Activated CD4-positive, alpha-beta T cell treated with anti-CD3 and anti-CD28 coated beads for 48 hours (primary cell): ENCODE measurements at regions not wholly inside any gene's neighbourhood (a gene's known extent, or its start where the extent isn't known, plus 50 kb on each side); places are given as distances from the start of the nearest gene placed in this dataset.

Source experiments
- DNase-seq: peaks from one replicate; pipeline ENCODE4 v3.0.0-alpha.2; 2020

DNA sequence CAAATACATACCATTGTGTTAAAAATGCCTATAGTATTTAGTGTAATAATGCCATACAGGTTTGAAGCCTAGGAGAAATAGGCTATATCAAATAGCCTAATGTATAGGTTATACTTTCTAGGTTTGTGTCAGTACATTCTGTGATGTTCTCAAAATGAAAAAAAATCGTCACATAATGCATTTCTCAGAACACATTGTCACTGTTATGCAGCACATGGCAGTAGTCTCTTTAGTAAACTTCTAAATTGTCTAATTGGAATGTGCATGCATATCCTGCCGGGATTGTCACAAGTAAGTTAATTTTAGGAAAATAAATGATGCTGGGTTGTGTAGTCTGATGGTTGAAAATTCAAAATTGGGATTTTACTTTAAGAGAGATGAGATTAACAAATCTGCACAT, 920.1 kb upstream of the CNTN5 start:
- no peak for DNase-seq

GRCh38 chr11:98101329-98101728, 919.4 kb upstream of the CNTN5 start:
- DNase-seq = no peak

DNA sequence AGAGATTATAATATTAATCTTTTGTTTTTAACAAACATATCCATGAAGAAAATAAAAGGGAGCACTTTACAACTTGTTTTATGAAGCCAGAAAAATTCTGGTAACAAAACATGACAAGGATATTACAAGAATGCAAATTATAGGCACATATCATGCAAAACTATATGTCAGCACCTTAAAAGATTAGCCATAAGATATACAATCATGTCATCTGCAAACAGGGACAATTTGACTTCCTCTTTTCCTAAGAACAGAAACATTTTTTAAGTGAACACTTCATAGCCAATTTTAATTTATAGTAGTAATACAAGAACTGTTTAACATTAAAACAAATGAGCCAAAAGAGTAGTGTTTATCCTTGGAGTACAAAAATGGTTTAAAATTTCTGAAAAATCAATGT, 916.5 kb upstream of the CNTN5 start:
- DNase-seq = no peak

- DNase-seq = no peak
Measured at GRCh38 chr11:98107736-98108135, 913.0 kb upstream of the CNTN5 start.

DNA sequence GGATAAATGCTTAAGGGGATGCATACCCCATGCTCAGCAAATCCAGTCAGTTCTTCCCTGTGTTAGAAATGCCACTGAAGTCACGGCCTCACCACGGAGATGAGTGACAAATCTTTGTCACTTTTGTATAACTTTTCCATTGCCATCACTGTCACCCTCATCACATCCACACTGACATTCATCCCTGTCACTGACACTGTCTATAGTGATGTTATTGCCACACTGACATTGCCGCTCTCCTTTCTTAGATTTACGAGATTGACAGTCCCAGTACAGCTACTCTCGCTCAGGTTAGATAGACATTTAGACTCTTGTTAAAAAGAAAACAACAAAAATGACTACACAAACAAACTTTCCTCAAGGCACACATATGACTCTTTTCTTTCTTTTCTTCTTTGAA, 910.7 kb upstream of the CNTN5 start:
- DNase-seq = no peak

DNA sequence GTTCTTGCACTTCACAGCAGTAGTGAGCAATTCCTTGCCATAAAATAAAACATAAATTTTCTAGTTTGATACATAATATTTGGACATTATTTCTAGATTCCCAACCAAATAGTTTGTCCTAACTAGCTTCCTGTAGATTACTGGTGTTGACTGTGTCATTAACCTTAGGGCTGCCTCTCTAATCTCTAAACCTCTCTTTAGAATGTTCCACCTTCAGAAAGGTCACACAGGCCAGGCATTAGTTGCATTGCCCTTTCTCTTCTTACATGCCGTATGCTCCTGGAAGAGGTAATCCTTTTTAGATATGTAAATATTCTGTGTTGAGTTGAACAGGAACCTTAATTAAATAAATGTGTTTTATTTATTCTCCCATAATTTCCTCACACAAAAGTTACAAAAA, 904.9 kb upstream of the CNTN5 start:
- DNase-seq = no peak

DNA sequence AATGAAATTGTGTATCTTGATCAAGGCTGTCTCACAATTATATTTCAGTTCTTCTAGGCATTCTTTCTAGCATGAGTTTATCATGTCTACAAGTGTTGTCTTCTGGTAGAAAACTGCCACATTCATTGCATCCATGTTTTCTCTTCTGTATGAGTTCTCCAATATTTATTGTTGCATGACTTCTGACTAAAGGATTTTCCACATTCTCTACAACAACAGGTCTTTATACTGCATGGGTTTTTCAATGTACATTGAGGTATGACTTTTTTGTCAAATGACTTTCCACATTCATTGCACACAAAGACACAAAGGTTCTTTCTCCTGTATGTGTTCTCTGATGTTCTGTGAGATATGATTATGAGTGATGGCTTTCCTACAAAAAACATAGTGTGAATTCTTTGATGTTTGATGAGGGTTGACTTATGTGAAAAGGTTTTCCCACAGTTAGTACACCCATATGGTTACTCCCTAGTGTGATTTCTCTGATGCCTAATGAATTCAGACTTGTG, 890.6 kb upstream of the CNTN5 start:
- no peak for DNase-seq

GRCh38 chr11:98136357-98136756, 884.4 kb upstream of the CNTN5 start:
- no peak for DNase-seq

DNA sequence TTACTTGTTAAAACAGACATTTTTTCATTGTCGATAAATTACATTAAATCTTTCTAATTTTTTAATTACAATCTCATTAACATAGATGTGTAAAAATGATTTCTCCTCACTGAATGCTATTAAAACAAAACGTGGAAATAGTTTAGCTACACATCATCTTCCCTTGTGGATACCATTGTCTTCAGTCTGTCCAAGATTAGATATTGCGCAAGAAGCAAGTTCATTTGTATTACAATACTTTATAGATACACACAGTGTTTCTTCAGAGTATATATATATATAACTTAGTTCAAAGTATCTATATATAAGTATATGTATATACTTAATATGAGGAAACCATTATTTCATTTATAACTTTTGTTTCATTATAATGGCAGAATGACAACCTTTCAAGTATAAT, 883.3 kb upstream of the CNTN5 start:
- no peak for DNase-seq

DNA sequence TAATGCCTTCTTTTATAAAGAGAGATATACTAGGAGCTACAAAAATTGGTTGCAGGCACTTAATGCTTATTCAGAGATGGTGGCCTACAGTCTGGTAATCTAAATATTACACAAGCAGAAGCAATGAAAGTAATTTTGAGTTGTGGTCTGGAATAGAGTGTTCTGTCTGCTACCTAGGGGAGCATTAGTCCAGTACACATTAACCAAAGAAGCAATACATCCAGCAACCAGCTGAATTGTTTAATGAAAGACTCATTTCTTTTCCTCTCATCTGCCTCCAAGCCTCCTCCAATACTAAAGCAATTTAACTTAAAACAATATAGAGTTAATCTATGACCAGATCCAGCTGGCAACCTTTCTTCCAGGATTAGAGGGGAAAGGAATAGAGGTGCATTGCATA, 877.1 kb upstream of the CNTN5 start:
- DNase-seq = no peak

DNA sequence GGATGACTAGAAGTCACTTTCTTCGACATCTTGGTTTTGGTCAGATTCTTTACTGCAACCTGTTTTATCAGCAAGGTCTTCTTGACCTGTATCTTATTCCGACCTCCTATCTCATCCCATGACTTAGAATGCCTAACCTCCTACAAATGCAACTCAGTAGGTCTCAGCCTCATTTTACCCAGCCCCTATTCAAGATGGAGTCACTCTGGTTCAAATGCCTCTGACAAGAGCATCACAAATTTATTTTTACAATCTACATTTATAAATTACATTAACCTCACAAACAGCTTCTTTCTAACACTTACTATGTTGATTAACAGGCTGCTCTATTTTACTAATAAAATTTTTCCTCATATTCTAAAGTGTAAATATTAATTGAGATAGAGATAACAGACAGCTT, 867.0 kb upstream of the CNTN5 start:
- no peak for DNase-seq

DNA sequence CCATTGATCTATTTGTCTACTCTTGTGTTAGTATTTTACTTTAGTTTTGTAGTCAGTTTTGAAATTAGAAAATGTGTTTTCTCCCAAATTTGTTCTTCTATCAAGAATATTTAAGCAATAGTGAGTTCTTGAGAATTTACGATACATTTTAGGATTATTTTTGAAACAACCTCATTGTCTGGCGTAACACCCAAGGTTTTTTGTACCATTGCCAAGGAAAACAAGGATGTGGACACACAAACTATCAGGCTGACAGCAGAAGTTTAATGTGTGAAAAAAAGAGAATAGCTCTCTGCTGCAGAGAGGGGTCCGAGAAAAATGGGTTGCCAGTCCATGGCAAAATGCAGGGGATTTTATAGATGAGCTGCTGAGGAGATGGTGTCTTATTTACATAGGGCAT, 865.1 kb upstream of the CNTN5 start:
- no peak for DNase-seq

DNA sequence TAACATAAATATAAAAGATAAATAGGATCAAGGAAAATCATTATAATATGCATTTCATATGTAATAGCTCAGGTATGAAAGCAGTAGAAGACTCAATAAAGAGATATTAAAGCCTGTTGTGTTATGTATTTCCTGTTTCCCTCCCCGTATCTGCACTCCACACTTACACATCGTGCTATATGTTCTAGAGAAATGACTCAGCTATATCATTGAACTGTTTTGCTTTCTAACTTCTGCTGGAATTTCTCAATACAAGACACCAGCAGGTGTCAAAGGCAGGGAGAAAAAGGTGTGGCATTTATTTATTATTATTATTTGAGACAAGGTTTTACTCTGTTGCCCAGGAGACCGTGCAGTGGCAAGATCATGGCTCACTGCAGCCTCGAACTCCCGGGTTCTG, 842.8 kb upstream of the CNTN5 start:
- DNase-seq = no peak

DNA sequence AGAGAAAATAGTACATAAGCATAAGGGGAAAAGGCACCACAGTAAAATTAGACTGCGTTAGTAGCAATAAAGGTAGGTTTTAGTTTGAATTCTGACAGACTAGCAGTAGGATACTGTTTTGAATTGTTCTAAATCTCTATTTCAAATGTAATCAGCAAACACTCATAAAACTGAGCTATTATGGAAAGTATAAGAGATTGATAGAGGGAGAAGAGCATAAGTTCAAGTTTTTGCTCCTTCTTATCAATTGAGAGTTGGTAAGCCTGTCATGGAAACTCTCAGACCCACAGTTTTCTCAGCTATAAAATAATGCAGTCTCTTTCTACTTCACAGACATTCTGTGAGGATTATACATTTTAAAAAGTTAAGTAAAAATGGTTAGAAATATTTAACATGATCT, 840.2 kb upstream of the CNTN5 start:
- DNase-seq = no peak

DNA sequence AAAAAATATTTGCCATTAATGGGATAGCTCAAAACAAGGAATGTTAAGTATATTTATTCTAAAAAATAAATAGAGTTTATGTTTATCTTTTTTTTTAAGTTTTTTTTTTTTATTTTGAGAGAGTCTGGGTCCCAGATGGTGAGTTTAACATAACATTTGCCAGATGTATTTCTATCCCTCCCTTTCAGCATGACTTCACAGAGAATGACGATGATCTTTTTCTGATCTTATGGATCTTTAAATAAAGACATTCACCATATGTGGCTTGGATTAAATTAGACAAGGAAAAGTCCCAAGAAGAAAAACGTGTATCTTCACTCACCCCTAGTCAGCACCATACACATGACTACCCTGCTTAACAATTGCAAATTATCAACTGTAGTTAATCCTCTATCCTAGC, 839.8 kb upstream of the CNTN5 start:
- no peak for DNase-seq

DNA sequence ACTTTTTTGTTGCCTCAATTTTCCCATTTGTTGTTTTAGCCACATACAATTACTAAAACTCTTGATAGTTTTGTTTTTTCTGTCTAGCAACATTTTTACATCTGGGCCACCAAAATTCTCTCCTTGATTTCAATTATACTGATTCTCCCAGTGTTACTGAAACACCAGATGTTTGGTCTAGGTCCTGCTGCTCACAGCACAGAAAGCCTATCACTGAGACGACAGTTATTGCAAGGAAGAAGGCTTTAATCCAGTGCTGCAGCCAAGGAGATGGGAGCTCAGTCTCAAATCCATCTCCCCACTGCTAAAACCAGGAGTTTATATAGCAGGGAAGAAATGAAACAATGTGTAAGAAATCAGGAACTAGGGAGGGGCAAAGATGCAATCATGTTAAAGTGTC, 837.7 kb upstream of the CNTN5 start:
- DNase-seq = no peak

- no peak for DNase-seq
Measured at GRCh38 chr11:98185245-98185644, 835.5 kb upstream of the CNTN5 start.

DNA sequence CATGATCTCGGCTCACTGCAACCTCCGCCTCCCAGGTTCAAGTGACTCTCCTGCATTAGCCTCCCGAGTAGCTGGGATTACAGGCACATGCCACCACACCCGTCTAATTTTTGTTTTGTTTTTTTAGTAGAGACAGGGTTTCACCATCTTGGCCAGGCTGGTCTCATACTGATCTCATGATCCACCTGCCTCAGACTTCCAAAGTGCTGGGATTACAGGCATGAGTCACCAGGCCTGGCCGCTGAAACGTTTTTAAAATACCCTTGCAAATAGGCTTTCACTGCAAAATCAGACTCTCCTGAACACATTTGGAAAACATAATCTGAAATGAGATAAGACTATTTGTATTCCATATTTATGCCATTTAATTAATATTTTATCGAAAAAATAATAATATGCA, 826.1 kb upstream of the CNTN5 start:
- DNase-seq = no peak

DNA sequence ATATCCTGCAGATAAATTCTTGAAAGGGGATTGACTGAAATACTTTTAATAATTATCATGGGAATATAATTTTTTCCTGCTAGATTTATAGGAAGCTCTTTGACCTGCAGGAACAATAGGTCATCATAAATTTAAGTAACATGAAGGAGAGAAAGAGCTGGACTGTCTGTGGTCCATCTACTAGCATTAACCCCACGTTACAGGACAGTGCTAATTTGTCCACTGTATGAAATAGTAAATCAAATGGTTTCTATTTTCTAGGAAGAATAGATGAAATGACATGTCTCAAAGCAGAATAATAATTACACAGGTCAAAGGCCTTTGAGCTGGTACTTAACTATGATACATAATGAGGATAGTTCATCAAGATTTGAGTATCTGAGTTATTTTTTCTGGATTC, 825.4 kb upstream of the CNTN5 start:
- no peak for DNase-seq

- no peak for DNase-seq
Measured at GRCh38 chr11:98207086-98207485, 813.7 kb upstream of the CNTN5 start.

- DNase-seq = no peak
Measured at GRCh38 chr11:98227278-98227677, 793.5 kb upstream of the CNTN5 start.

DNA sequence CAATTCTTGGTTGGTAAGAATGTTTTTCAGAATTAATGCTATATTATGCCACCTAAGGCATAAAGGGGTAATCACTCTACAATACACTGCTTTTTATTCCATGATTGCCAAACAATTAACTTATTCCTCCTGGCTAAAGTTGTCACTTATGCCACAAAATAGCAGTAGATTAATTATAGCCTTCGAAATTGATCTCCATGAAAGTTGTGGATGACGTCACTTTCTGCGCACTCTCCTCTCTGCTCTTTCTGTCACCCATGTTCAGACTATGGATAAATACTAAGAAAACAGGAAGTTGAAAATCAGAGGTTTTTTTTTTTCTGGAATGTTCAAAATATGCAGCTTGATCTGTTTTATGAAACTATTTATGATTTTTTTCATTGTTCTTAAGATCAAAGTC, 790.1 kb upstream of the CNTN5 start:
- DNase-seq = no peak

DNA sequence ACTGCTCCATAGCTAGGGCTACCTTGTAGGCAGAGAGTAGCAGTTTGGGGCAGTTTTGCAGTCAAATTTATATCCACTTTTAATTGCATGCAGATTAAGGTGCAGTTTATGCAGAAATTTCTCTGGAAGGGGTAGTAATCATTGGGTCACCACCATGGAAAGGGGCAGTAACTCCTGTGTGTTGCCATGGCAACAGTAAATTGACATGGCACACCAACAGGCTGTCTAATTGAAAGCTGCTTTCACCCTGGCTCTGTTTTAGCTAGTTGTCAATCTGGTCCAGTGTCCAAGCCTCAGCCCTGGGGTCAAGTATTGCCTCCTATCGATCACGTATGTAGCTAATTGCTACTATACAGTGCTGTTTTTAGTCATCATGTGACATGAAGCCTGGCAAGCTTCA, 786.1 kb upstream of the CNTN5 start:
- no peak for DNase-seq

- DNase-seq = no peak
Measured at GRCh38 chr11:98243897-98244296, 776.9 kb upstream of the CNTN5 start.

DNA sequence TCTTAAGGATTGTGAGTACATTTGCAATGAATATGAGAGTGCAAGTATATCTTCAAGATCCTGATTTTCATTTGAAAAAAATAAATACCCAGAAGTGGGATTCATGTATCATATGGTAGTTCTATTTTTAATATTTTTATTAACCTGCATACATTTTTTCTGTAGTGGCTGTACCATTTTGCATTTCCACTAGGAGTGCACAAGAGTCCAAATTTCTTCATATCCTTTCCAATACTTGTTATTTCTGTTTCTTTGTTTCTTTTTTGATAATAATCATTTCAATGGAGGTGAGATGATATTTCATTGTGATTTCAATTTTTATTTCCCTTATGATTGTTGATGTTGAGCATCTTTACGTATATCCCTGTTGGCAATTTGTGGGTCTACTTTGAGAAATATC, 759.8 kb upstream of the CNTN5 start:
- no peak for DNase-seq

DNA sequence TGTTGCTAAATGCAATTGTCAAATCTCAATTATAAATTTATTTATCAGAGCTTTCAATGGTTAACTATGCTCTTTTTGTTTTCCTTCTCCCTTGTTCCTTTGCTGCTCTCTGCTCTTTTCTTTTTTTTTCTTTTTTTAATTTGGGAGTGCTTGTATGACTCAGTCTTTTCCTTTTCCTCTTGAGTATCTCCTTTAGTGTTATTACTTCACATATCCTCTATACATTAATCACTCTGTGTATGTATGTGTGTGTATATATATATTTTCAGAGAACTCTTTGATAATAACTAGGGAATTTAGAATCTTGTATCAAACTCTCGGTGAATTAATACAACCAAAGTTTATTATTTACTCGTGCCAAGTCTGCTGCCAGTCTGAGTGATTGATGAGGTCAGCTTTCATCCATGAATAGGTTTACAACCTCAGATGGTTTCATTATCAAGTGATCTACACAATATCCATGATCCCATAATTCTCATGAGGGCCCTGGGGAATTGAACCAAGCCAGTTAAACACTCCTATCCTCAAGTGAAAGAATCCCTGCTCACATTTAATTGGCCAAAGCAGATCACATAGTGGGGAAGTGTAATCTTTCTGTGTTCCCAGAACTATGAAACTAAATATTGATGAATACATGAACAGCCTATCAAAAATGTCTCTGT, 743.4 kb upstream of the CNTN5 start:
- no peak for DNase-seq
